ENCODE measurements at regions not wholly inside any gene's neighbourhood (a gene's known extent, or its start where the extent isn't known, plus 50 kb on each side); places are given as distances from the start of the nearest gene placed in this dataset.

GRCh38 chr19:31568724-31569123 is 219.5 kb upstream of the TSHZ3 start:
- no peak for DNase-seq (ENCODE audit: low read depth in 1 of 2, low spot score in 2 of 2)
- no peak for TF ChIP-seq GABPA (IDR thresholded peaks at IDR 0.05; ENCODE audit: borderline replicate concordance, insufficient read depth, low read length)

More at GRCh38 chr19:31568724-31569123, 219.5 kb upstream of the TSHZ3 start:
- Histone ChIP-seq H3K36me3 (ENCODE audit: control insufficient read depth in 2 of 4, insufficient read depth in 4 of 4, low read length in 3 of 4) (no peaks in the 10 kb centered on the region), H3K18ac (ENCODE audit: extremely low read depth, low read length) (no peak overlapping the region), H4K20me1 (replicated peaks in 1 of 2; ENCODE audit: control insufficient read depth in 1 of 2, insufficient read depth in 2 of 2, low read length in 2 of 2) (no peaks in the 10 kb centered on the region), H3K23ac (ENCODE audit: insufficient read length) (no peak overlapping the region), H3K23me2 (ENCODE audit: low read depth, low read length) (no peaks in the 10 kb centered on the region; the same call in 1 of the 2 replicates), H2AK5ac (ENCODE audit: low read depth, low read length) (no peak overlapping the region), H3K79me2 (ENCODE audit: control insufficient read depth in 1 of 2, insufficient read depth in 2 of 2, low read length in 2 of 2) (no peaks in the 10 kb centered on the region), H3K27me3 (replicated peaks in 1 of 4; ENCODE audit: control insufficient read depth in 3 of 4, extremely low read depth in 1 of 4, insufficient read depth in 3 of 4, low read length in 3 of 4) (no peaks in the 10 kb centered on the region), H3K4me3 (ENCODE audit: extremely low read depth in 1 of 4, insufficient read depth in 2 of 4, low read depth in 3 of 4, low read length in 4 of 4) (no peak overlapping the region), H3K56ac (replicated peaks; ENCODE audit: insufficient read length, low read depth, low read length) (no peak overlapping the region), H3K27ac (ENCODE audit: low read depth, low read length) (no peak overlapping the region), H2BK20ac (ENCODE audit: low read length) (no peak overlapping the region), H3K4me1 (replicated peaks in 1 of 4; ENCODE audit: control insufficient read depth in 3 of 4, insufficient read depth in 4 of 4, low read length in 3 of 4) (peaks cover 0 to 3% (median 0%) of the 10 kb centered on the region in 4 experiments; a peak in 2 of 7 replicates), H3K79me1 (ENCODE audit: low read depth, low read length) (no peaks in the 10 kb centered on the region), H3K9me3 (ENCODE audit: insufficient read depth in 2 of 2, low read depth in 1 of 2, low read length in 1 of 2) (no peaks in the 10 kb centered on the region), H3K4ac (replicated peaks; ENCODE audit: insufficient read length, low read depth, low read length) (no peak overlapping the region), H4K5ac (ENCODE audit: insufficient read length, low read depth, low read length) (no peak overlapping the region), H2BK120ac (replicated peaks; ENCODE audit: low read depth, low read length) (no peak overlapping the region), H3K4me2 (ENCODE audit: insufficient read depth in 1 of 2, low read depth in 2 of 2, low read length in 2 of 2) (no peak overlapping the region), H3K14ac (ENCODE audit: insufficient read length) (no peak overlapping the region), H3K9ac (replicated peaks in 1 of 4; ENCODE audit: extremely low read depth in 1 of 4, low read depth in 3 of 4, low read length in 3 of 4) (no peak overlapping the region), H4K91ac (replicated peaks; ENCODE audit: insufficient read length, low read length) (no peak overlapping the region), H2BK5ac (ENCODE audit: low read depth, low read length) (no peak overlapping the region), H4K8ac (ENCODE audit: extremely low read depth, insufficient read depth, low read length) (no peak overlapping the region), H2AFZ (ENCODE audit: low read length) (no peak overlapping the region), H2BK15ac (ENCODE audit: low read length) (no peak overlapping the region), H2BK12ac (ENCODE audit: low read depth, low read length) (no peak overlapping the region)
- ChIA-PET CTCF (ENCODE audit: partially characterized antibody) (no interaction called here), POLR2A (ENCODE audit: partially characterized antibody) (no interaction called here)
- no peak for FAIRE-seq
- WGBS, 2 experiments (ENCODE audit: extremely low coverage in 1 of 2, insufficient coverage in 1 of 2, insufficient read length in 1 of 2, insufficient replicate concordance in 2 of 2, low coverage in 1 of 2, low lambda C conversion rate in 2 of 2, missing lambda C conversion rate in 1 of 2): 94% methylated on average over 6 of the region's 6 CpGs; no CpG with 5 or more reads in 1 of the 2 experiments
